ENCODE measurements at regions not wholly inside any gene's neighbourhood (a gene's known extent, or its start where the extent isn't known, plus 50 kb on each side); places are given as distances from the start of the nearest gene placed in this dataset.

GRCh38 chr4:3866813-3867129 is 100.6 kb downstream of the ADRA2C start:
- TF ChIP-seq CTCF (IDR thresholded peaks at IDR 0.05; ENCODE audit: low read depth, low read length) (no peak), MAX (IDR thresholded peaks at IDR 0.05; ENCODE audit: low read depth, low read length) (no peak)

All from NB4 (cell line).